Natural killer cell (primary cell): ENCODE measurements at regions not wholly inside any gene's neighbourhood (a gene's known extent, or its start where the extent isn't known, plus 50 kb on each side); places are given as distances from the start of the nearest gene placed in this dataset.

Source experiments
- ATAC-seq, 3 donors: fragments of 150-1000 bp in 2 of 3; fragments of 200-7000 bp in 1 of 3; cut with Tn5 transposase; 1 replicate in 1 of 3; 2 replicates in 2 of 3; pipeline ENCODE4 v1.10.0; 2021; ENCODE audit warnings: mild to moderate bottlenecking in 2 of 3, moderate library complexity in 2 of 3
- DNase-seq, 2 donors: peaks; one replicate each; pipeline versions ENCODE4 v3.0.0 to v3.0.0-alpha.2; 2013 to 2021; ENCODE audit warnings: mixed read lengths in 1 of 2
- H3K27ac ChIP-seq: one replicate; pipeline ENCODE4 v1.5.1; 2013; ENCODE audit warnings: mild to moderate bottlenecking, low read length
- H3K27me3 ChIP-seq: one replicate; pipeline ENCODE4 v1.6.1; 2013; ENCODE audit warnings: low read length; ENCODE audit not compliant: control insufficient read depth, insufficient read depth
- H3K36me3 ChIP-seq: one replicate; pipeline ENCODE4 v1.6.1; 2013; ENCODE audit warnings: low read length; ENCODE audit not compliant: control insufficient read depth, insufficient read depth
- H3K4me1 ChIP-seq: one replicate; pipeline ENCODE4 v1.6.1; 2013; ENCODE audit warnings: low read length; ENCODE audit not compliant: control insufficient read depth, insufficient read depth
- H3K4me3 ChIP-seq: one replicate; pipeline ENCODE4 v1.5.1; 2013; ENCODE audit warnings: low read length
- H3K9me3 ChIP-seq: one replicate; pipeline ENCODE4 v1.6.1; 2013; ENCODE audit warnings: low read length; ENCODE audit not compliant: control insufficient read depth, insufficient read depth
- H3K27ac Mint-ChIP-seq, 2 donors: one replicate each; pipeline ENCODE4 v1.8.0; 2022; ENCODE audit warnings: mild to moderate bottlenecking in 2 of 2, mixed read lengths in 2 of 2, moderate library complexity in 1 of 2
- H3K27me3 Mint-ChIP-seq, 2 donors: one replicate each; pipeline ENCODE4 v1.8.0; 2022; ENCODE audit warnings: low read depth in 2 of 2, mixed read lengths in 2 of 2
- H3K36me3 Mint-ChIP-seq: one replicate; pipeline ENCODE4 v1.8.0; 2022; ENCODE audit warnings: mixed read lengths
- H3K4me1 Mint-ChIP-seq, 2 donors: one replicate each; pipeline ENCODE4 v1.8.0; 2022; ENCODE audit warnings: mixed read lengths in 2 of 2
- H3K4me3 Mint-ChIP-seq: one replicate; pipeline ENCODE4 v1.8.0; 2022; ENCODE audit warnings: mild to moderate bottlenecking, moderate library complexity, mixed read lengths
- H3K9me3 Mint-ChIP-seq, 2 donors: one replicate each; pipeline ENCODE4 v1.8.0; 2022; ENCODE audit warnings: mixed read lengths in 2 of 2
- CTCF ChIP-seq: fragments of 200-600 bp; IDR thresholded peaks from one replicate; pipeline ENCODE4 v1.8.0; 2022; ENCODE audit warnings: antibody characterized with exemption
- WGBS: methylation state at CpG from one replicate; pipeline ENCODE4 v1.1.7; 2013; ENCODE audit warnings: missing lambda C conversion rate; ENCODE audit not compliant: insufficient coverage; 5-methylcytosine and 5-hydroxymethylcytosine counted together
- intact Hi-C: fragments of 100-400 bp; cut with micrococcal nuclease; formaldehyde crosslinking; loops from one replicate; pipeline ENCODE4 v1.14.2; 2022

GRCh38 chr1:30385246-30385995 lies 338.0 kb downstream of the MATN1 start:
- intact Hi-C loops, result no loop called here
- H3K27ac ChIP-seq, result no peak overlapping the region
- Mint-ChIP-seq H3K27me3 (peaks cover 10 to 14% of the 10 kb centered on the region in 2 donors), H3K9me3 (no peaks in the 10 kb centered on the region), H3K4me1 (peaks cover 0 to 3% of the 10 kb centered on the region in 2 donors), H3K36me3 (no peaks in the 10 kb centered on the region), H3K27ac (no peak overlapping the region), H3K4me3 (no peak overlapping the region)
- no peaks in the 10 kb centered on the region for H3K4me1 ChIP-seq
- 77% methylated on average over 17 of the region's 17 CpGs for WGBS
- DNase-seq (no peak), ATAC-seq (no peak)
- no peaks in the 10 kb centered on the region for H3K9me3 ChIP-seq
- TF ChIP-seq CTCF, result no peak
- H3K36me3 ChIP-seq, result no peaks in the 10 kb centered on the region
- H3K27me3 ChIP-seq, result no peaks in the 10 kb centered on the region
- H3K4me3 ChIP-seq, result no peak overlapping the region

- Histone ChIP-seq H3K4me3 (no peak overlapping the region), H3K27me3 (no peaks in the 10 kb centered on the region), H3K4me1 (no peaks in the 10 kb centered on the region), H3K27ac (no peak overlapping the region), H3K36me3 (no peaks in the 10 kb centered on the region), H3K9me3 (no peaks in the 10 kb centered on the region)
- Mint-ChIP-seq H3K27me3 (peaks cover 6 to 7% of the 10 kb centered on the region in 2 donors), H3K4me3 (no peak overlapping the region), H3K4me1 (peaks cover 0 to 11% of the 10 kb centered on the region in 2 donors), H3K27ac (no peak overlapping the region), H3K36me3 (no peaks in the 10 kb centered on the region), H3K9me3 (no peaks in the 10 kb centered on the region)
- intact Hi-C loops, result no loop called here
- 66% methylated on average over 10 of the region's 10 CpGs for WGBS
- no peak for ATAC-seq
- DNase-seq, result no peak
- TF ChIP-seq CTCF, result no peak
Observed at GRCh38 chr1:30384286-30385245, 338.8 kb downstream of the MATN1 start.

- no peaks in the 10 kb centered on the region for H3K9me3 Mint-ChIP-seq
- intact Hi-C loops, result no loop called here
- Histone ChIP-seq H3K4me1 (no peaks in the 10 kb centered on the region), H3K27ac (no peak overlapping the region), H3K36me3 (no peaks in the 10 kb centered on the region), H3K27me3 (no peaks in the 10 kb centered on the region), H3K4me3 (no peak overlapping the region), H3K9me3 (no peaks in the 10 kb centered on the region)
- peaks cover 3% of the 10 kb centered on the region in 2 donors for H3K27me3 Mint-ChIP-seq
- H3K4me3 Mint-ChIP-seq, result no peak overlapping the region
- ATAC-seq, result no peak
- H3K36me3 Mint-ChIP-seq, result no peaks in the 10 kb centered on the region
- no peak for DNase-seq
- WGBS, result 66% methylated on average over 11 of the region's 12 CpGs
- no peak for TF ChIP-seq CTCF
- H3K4me1 Mint-ChIP-seq, result peaks cover 0 to 13% of the 10 kb centered on the region in 2 donors
- H3K27ac Mint-ChIP-seq, result no peak overlapping the region
Observed at GRCh38 chr1:30383221-30383711, 340.1 kb downstream of the MATN1 start.
